ENCODE measurements at regions not wholly inside any gene's neighbourhood (a gene's known extent, or its start where the extent isn't known, plus 50 kb on each side); places are given as distances from the start of the nearest gene placed in this dataset.

GRCh38 chr13:106042996-106043581 is 492.4 kb downstream of the EFNB2 start:
- no peak for DNase-seq (ENCODE audit: low read depth)
- Histone ChIP-seq H3K4me3 (ENCODE audit: low read depth, low read length) (no peak overlapping the region), H3K36me3 (ENCODE audit: control insufficient read depth, insufficient read depth, low read length) (no peaks in the 10 kb centered on the region), H3K27me3 (ENCODE audit: control insufficient read depth, insufficient read depth, low read length) (no peaks in the 10 kb centered on the region)
- TF ChIP-seq, protein P1, sequence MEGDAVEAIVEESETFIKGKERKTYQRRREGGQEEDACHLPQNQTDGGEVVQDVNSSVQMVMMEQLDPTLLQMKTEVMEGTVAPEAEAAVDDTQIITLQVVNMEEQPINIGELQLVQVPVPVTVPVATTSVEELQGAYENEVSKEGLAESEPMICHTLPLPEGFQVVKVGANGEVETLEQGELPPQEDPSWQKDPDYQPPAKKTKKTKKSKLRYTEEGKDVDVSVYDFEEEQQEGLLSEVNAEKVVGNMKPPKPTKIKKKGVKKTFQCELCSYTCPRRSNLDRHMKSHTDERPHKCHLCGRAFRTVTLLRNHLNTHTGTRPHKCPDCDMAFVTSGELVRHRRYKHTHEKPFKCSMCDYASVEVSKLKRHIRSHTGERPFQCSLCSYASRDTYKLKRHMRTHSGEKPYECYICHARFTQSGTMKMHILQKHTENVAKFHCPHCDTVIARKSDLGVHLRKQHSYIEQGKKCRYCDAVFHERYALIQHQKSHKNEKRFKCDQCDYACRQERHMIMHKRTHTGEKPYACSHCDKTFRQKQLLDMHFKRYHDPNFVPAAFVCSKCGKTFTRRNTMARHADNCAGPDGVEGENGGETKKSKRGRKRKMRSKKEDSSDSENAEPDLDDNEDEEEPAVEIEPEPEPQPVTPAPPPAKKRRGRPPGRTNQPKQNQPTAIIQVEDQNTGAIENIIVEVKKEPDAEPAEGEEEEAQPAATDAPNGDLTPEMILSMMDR (IDR thresholded peaks at IDR 0.05; ENCODE audit: insufficient read depth, low read length, severe bottlenecking): no peak
- no peak for FAIRE-seq

GRCh38 chr13:106041445-106041844 is 494.0 kb downstream of the EFNB2 start:
- no peaks in the 10 kb centered on the region for H3K36me3 ChIP-seq (ENCODE audit: control insufficient read depth, insufficient read depth, low read length)
- H3K27me3 ChIP-seq (ENCODE audit: control insufficient read depth, insufficient read depth, low read length): no peaks in the 10 kb centered on the region
- DNase-seq (ENCODE audit: low read depth): peak; percentile 3
- no peak overlapping the region for H3K4me3 ChIP-seq (ENCODE audit: low read depth, low read length)
- no peak for FAIRE-seq
- TF ChIP-seq, protein P1 (IDR thresholded peaks at IDR 0.05; ENCODE audit: insufficient read depth, low read length, severe bottlenecking): no peak

- FAIRE-seq: peak; percentile 28
- H3K27me3 ChIP-seq (ENCODE audit: control insufficient read depth, insufficient read depth, low read length): no peaks in the 10 kb centered on the region
- TF ChIP-seq, protein P1 (IDR thresholded peaks at IDR 0.05; ENCODE audit: insufficient read depth, low read length, severe bottlenecking): no peak
- no peaks in the 10 kb centered on the region for H3K36me3 ChIP-seq (ENCODE audit: control insufficient read depth, insufficient read depth, low read length)
- H3K4me3 ChIP-seq (ENCODE audit: low read depth, low read length): no peak overlapping the region
- peak; percentile 93 for DNase-seq (ENCODE audit: low read depth)
Measured at GRCh38 chr13:106038752-106039151, 496.7 kb downstream of the EFNB2 start.

DNA sequence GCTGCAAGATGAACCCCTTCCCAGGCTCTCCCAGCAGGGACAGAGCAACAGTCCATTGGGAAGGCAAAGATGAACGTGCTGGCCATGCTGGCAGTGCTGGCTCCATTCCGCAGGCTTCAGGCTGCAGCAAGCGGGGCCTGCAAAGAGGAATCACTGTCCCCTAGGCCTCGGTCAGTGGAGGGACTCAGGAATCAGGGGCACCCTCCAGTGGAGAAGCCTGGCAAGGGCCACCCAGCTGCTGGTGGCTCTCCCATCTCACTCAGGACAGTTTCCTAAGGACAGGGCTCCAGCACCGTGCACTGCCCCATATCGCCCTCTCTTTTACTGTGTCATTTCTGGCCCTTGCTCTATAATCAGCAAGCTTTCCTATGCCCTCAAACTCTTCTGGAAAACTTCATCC is 498.6 kb downstream of the EFNB2 start:
- Histone ChIP-seq H3K4me3 (ENCODE audit: low read depth, low read length) (no peak overlapping the region), H3K27me3 (ENCODE audit: control insufficient read depth, insufficient read depth, low read length) (no peaks in the 10 kb centered on the region), H3K36me3 (ENCODE audit: control insufficient read depth, insufficient read depth, low read length) (no peaks in the 10 kb centered on the region)
- FAIRE-seq (no peak), DNase-seq (ENCODE audit: low read depth) (no peak)
- TF ChIP-seq, protein P1 (IDR thresholded peaks at IDR 0.05; ENCODE audit: insufficient read depth, low read length, severe bottlenecking): peak; percentile 25

GRCh38 chr13:106034201-106034600 is 501.3 kb downstream of the EFNB2 start:
- FAIRE-seq (no peak), DNase-seq (ENCODE audit: low read depth) (no peak)
- Histone ChIP-seq H3K36me3 (ENCODE audit: control insufficient read depth, insufficient read depth, low read length) (no peaks in the 10 kb centered on the region), H3K27me3 (ENCODE audit: control insufficient read depth, insufficient read depth, low read length) (no peaks in the 10 kb centered on the region), H3K4me3 (ENCODE audit: low read depth, low read length) (no peak overlapping the region)
- TF ChIP-seq, protein P1 (IDR thresholded peaks at IDR 0.05; ENCODE audit: insufficient read depth, low read length, severe bottlenecking): no peak

DNA sequence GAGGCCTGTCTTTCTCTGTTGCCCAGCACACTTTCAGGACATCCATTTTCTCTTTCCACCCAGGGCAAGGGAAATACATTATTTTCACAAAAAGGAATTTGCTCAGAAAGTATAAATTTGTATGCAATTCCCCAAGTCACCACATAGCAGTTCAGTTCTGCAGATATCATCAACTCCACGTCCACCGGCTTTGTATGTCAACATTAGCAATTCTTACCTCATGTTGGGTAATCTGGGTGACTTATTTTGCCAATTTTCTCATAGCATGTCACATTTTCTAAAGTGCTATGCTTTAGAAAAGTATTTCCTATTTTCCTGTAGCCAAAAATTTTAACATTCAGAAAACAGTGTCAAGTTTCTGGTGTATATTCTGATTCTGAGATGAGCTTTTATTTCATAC is 501.8 kb downstream of the EFNB2 start:
- no peak for FAIRE-seq

More for the DNA sequence above, 501.8 kb downstream of the EFNB2 start:
- H3K36me3 ChIP-seq (ENCODE audit: control insufficient read depth, insufficient read depth, low read length): no peaks in the 10 kb centered on the region
- H3K27me3 ChIP-seq (ENCODE audit: control insufficient read depth, insufficient read depth, low read length): no peaks in the 10 kb centered on the region
- H3K4me3 ChIP-seq (ENCODE audit: low read depth, low read length): no peak overlapping the region
- TF ChIP-seq, protein P1 (IDR thresholded peaks at IDR 0.05; ENCODE audit: insufficient read depth, low read length, severe bottlenecking): peak; percentile 27
- peak; percentile 54 for DNase-seq (ENCODE audit: low read depth)
